Stimulated activated CD4-positive, alpha-beta T cell treated with anti-CD3 and anti-CD28 coated beads, TNF-alpha, amount 100 ng/mL, for 48 hours (primary cell): ENCODE measurements at regions not wholly inside any gene's neighbourhood (a gene's known extent, or its start where the extent isn't known, plus 50 kb on each side); places are given as distances from the start of the nearest gene placed in this dataset.

Experiments used
- DNase-seq, 3 donors: peaks; one replicate each; pipeline ENCODE4 v3.0.0-alpha.2; 2020; ENCODE audit warnings: low read depth in 3 of 3

- DNase-seq, result no peak
Observed at GRCh38 chr5:50964746-50965653, 298.6 kb downstream of the PARP8 start.

DNA sequence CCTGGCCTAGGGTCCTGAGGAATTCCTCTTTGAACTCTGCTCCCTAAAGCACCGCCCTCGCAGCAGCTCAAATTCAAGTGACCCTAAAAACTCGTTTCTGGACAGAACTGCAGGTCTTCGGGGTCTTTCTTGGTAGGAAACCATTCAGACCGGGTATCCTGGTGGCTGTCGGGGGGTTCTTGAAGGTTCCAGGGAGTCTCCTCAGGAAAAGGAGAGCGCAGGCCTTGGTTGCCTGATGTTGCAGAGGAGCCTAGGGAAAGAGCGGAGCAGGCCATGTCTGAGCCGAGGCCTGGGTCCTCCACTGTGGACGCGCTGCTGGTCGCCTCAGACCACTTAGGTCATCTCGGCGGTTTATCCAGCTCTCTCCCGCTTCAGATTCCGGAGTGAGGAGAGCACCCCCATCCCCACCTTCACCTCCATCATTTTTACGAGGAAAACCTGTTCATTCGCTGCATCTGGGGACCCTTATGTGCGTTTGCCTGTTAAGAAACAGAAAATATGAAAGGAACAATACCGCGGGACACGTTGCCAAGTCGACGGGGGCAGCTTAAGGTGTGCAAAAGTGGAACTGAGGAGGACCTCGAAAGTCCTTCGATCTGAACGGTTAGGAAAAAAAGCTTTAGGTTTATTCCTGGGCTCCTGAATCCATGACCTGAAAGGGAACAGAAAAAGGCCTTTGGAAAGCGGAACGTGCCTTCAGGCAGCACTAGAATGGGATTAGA is 299.4 kb downstream of the PARP8 start:
- DNase-seq, result no peak

GRCh38 chr5:50967009-50967562 is 300.6 kb downstream of the PARP8 start:
- DNase-seq, result no peak

GRCh38 chr5:50967563-50968355 is 301.3 kb downstream of the PARP8 start:
- no peak for DNase-seq

- DNase-seq, result no peak
Observed at GRCh38 chr5:50968356-50969149, 302.1 kb downstream of the PARP8 start.

DNA sequence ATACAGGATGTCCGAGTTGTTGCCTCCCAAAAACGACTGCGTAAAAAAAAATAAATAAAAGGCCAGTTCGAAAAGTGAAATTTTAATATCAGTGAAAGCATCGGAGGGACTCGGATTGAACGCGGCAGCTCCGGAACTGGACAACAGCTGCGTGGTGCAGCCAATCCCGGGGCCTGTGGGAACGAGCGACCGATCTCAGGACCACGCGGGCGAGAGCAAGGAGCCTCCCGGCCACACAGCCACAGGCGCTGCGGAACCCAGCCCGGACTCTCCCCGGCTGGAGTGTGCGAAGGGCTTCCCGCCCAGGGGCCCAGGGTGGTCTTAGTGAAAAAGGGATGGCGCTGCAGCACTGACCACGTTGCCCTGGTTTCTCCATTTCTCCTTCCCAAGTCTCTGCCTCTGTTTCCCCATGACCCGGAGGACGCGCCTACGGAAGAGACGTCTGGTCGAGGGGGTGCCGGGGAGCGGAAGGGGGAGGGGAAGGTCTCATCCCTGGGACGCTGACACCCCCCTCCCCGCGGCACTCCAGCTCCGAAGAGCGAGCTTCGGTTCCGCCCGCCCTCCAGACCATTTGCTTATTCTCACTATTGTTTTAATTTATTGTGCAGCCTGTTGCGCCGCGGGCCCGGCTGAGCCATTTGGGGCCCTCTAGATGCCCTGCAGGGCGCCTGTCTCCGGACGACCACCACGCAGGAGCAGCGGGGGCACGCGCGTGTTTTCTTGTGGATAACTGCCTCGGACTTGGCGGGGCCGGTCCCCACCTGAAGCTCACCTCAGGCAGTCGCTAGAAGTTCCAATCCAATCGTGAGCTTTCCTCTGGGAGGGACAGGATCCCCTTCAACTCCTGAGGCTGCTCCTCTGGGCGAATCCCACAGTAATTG is 303.0 kb downstream of the PARP8 start:
- no peak for DNase-seq

GRCh38 chr5:50975840-50976239 is 309.4 kb downstream of the PARP8 start:
- DNase-seq, result no peak

DNA sequence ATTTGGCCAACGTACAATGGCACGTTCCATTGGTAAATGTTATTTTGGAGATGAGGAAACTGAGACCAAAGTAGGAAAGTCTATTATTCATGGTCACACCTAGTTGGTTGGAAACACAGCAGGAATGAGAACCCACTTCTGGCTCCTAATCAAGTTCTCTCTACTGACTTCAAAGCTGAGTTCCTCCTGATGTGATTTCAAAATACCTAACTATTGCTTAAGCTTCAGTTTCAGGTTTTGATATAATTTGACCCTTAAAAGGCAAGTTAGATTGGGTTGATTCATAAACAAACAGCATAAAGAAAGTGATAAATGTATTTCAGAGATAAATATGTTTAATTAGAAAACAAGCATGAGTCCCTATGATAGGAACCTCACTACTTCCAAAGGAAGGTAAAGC is 312.5 kb downstream of the PARP8 start:
- no peak for DNase-seq

DNA sequence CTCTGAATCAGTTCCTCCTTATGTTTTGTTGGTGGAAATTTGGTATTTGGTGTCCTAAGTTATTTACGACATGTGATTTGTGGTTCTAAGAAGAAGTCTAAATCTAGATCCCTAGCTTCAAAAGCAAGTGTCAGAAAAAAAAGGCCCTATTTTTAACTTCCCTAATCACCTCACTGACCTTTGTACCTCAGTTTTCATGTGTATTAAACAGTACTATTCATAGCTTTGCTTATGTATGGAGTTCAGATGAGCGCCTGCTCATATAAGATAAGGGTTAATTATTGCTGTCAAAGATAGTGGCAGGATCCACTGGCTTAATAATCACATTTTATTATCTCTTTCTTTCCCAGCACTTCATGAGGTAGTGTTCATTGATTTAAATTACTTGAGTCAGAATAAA is 318.2 kb downstream of the PARP8 start:
- no peak for DNase-seq

GRCh38 chr5:50990296-50990924 is 324.0 kb downstream of the PARP8 start:
- DNase-seq, result no peak

GRCh38 chr5:50995285-50995942 is 329.0 kb downstream of the PARP8 start:
- DNase-seq, result no peak

DNA sequence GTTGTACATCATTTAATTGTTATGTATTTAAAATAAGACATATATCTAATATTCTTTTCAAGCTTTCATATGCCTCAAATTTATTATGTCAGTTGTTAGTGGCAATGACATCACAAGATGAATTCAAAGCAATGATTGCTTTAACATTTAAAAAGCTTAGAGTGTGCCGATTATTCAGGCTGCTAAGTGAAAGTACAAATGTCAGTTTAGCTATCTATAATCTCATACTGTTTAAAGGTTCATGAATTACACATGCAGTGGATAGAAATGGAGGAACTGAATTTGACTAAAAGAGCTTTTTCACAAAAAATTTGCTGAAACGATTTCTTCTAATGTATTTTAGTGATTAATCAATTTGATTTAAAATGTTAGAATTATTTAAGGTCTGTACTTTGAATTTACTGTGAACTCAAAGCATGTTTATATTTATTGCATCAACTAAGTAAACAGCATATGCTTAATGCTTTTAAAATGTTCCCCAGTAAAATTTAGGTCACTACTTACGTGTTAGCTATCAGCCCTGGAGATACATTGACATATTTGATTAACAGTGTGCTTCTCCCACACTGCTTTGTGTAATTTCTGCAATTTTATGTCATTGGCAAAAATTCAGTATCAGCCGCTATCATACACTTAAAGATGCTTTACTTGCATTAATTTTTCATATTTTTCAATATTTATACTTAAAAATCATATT is 334.9 kb downstream of the PARP8 start:
- DNase-seq, result no peak

DNA sequence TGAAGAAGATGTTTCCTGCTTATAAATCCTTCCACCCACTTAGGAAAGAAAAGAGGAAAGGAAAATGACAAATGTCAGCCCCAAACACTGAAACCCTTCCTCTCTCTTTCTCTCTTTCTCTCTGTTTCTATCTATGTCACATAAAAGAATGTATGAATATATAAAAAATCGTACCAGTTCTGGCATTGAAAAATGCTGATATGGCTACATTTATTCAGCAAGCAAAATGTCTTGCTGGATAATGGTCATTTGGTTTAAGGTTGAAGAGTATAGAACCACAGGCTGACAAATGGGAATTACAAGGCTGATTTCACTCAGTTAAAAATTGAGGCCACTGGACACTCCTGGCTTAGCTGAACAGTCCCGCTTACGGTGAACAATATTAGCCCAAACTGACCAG is 335.9 kb downstream of the PARP8 start:
- DNase-seq, result no peak

DNA sequence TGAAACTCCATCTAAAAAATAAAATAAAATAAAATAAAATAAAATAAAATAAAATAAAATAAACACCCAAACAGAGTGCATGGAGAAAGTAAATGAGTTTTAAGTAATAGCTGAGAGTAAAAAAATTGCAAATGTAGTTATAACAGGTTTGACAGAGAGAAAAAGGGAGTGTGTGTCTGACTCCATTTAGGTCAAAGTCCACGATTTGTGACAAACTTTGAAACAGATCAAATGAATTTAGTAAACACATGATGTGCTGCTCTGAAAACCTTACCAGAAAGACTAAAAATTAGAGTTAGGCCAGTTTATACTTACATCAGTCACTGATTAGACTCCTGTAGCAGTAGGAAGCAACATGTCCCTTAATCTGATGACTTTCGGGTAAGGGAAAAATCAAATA is 346.6 kb downstream of the PARP8 start:
- DNase-seq, result no peak

DNA sequence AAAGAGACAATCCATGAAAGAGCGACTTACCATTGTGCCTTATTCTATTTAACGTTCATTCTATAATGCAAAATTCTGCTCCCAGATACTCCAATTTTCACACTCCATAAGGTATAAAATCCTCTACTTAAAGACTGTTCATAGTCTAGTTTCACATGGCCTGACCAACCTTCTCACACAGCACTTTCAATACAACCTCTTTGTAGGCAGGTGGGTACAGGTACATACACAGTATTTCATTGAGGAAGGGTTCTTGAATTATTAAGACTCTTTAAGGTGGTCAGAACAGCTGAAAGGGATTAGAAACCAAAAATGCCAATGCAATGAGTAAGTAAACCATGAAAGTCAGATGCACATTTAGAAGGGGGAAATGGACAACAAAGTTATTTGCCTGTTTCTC is 352.0 kb downstream of the PARP8 start:
- no peak for DNase-seq

DNA sequence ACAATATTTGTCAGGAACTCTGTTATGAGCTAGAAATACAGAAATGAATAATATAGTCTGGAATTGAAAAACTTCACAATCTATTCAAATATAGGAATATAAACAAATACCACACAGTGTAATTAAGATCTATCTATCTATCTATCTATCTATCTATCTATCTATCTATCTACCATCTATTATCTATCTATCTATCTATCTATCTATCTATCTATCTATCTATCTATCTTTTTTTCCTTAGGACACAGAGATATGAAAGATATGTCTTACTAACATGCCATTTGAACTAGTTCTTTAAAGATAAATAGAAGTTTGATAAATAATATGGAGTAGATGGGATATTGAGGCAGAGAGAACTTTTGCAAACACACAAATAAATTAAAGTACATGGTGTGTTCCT is 357.8 kb downstream of the PARP8 start:
- DNase-seq, result no peak

DNA sequence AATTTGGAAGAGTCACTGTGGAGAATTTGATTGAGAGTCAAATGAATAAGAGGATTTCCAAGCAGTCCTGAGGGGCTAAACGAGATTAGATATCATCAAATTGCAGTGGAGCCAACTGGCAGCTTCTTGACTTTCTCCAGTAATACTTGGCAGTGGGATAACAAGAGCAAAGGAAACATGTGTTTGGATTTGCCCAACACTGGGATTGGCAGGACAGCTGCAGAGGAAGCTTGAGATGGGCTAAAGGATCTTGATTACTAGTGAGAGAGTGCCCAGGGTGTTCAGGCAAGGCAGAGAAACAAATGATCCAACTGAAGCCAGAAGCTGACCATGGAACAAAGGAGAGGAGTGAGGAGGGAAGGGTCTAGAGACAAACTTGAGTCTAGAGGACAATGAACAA is 356.0 kb upstream of the ISL1 start:
- no peak for DNase-seq

- DNase-seq, result no peak
Observed at GRCh38 chr5:51028394-51028793, 354.9 kb upstream of the ISL1 start.

DNA sequence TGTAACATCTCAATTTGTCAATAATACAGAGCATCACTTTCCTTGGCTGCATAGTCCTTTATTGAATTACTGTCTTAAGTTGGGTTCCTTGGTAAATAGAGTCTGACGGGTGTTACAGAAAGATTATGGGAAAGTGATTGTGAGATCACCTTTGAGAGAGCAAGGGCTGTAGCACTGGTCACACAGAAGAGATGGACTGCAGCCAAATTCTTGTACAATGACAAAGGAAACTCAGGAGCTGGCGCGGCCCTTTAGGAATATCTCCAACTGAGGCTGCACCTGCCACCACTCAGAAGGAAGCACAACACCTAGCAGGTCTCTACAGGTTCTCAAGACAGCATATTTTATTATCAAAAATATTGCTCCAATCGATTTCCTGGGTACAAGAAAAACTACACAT is 350.0 kb upstream of the ISL1 start:
- no peak for DNase-seq
